Keratinocyte (primary cell): ENCODE measurements at regions not wholly inside any gene's neighbourhood (a gene's known extent, or its start where the extent isn't known, plus 50 kb on each side); places are given as distances from the start of the nearest gene placed in this dataset.

ENCODE experiments used
- EZH2 ChIP-seq: IDR thresholded peaks from one replicate; pipeline ENCODE4 v1.6.1; 2012; ENCODE audit warnings: inconsistent platforms, mild to moderate bottlenecking, low read length, moderate library complexity
- TF ChIP-seq, protein P1 (sequence below), 3 experiments: IDR thresholded peaks in 1 of 3; conservative IDR thresholded peaks in 1 of 3; optimal IDR thresholded peaks in 1 of 3; 2 replicates in 2 of 3; 3 replicates in 1 of 3; pipeline versions ENCODE3 to v1.5.1; 2011; ENCODE audit warnings: low read length in 3 of 3, mild to moderate bottlenecking in 3 of 3, moderate library complexity in 2 of 3, control low read depth in 1 of 3, inconsistent platforms in 1 of 3; ENCODE audit not compliant: insufficient read depth in 2 of 3; ENCODE audit errors: extremely low read depth in 1 of 3

GRCh38 chr4:176475067-176475466, 155.3 kb downstream of the SPCS3 start:
- TF ChIP-seq, protein P1, sequence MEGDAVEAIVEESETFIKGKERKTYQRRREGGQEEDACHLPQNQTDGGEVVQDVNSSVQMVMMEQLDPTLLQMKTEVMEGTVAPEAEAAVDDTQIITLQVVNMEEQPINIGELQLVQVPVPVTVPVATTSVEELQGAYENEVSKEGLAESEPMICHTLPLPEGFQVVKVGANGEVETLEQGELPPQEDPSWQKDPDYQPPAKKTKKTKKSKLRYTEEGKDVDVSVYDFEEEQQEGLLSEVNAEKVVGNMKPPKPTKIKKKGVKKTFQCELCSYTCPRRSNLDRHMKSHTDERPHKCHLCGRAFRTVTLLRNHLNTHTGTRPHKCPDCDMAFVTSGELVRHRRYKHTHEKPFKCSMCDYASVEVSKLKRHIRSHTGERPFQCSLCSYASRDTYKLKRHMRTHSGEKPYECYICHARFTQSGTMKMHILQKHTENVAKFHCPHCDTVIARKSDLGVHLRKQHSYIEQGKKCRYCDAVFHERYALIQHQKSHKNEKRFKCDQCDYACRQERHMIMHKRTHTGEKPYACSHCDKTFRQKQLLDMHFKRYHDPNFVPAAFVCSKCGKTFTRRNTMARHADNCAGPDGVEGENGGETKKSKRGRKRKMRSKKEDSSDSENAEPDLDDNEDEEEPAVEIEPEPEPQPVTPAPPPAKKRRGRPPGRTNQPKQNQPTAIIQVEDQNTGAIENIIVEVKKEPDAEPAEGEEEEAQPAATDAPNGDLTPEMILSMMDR (optimal IDR thresholded peaks at IDR 0.05 in 1 of 3, IDR thresholded peaks at IDR 0.05 in 1 of 3, conservative IDR thresholded peaks at IDR 0.05 in 1 of 3; ENCODE audit: extremely low read depth in 1 of 3, insufficient read depth in 2 of 3, low read length in 3 of 3), result no peak
- TF ChIP-seq EZH2, result no peak
